ENCODE measurements at regions not wholly inside any gene's neighbourhood (a gene's known extent, or its start where the extent isn't known, plus 50 kb on each side); places are given as distances from the start of the nearest gene placed in this dataset.
A peak's percentile ranks its signal among the peaks of the same experiment; 100 is the strongest.

DNA sequence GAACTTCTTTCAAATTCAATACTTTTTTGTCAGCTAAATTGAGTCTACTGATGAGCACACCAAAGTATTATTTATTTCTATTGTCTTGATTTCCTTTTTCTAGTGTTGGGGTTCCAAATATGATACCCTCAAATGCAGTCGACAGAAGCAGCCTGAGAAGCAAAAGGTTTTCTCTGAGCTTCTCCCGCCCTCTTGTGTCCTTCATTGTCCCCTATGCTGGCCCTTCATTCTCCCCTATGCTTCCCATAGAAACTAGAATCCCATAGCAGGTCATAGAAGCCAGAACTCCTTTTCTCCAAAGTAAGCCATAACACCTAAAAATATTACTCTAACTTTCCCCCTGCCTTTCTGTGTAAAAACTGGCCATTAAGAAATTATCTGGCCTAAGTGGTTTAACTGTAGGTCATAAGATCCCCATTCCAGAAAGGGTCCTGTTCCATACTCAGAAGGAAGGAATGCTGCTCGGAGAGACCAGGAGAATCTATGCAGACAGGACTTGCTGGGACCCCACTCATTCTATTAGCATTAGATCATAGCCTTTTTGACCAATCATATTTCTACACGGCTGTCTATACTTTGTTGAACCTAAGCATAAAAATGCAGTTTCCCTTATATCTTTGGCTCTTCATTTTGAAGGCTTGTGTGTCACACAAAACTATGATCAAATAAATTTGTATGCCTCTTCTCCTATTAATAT lies 764.6 kb upstream of the PKDCC start:
- Mint-ChIP-seq H3K4me3 (ENCODE audit: unreplicated experiment) (peak overlapping the region; percentile 17), H3K9me3 (ENCODE audit: unreplicated experiment) (peaks cover 3% of the 10 kb centered on the region), H3K27ac (ENCODE audit: unreplicated experiment) (peak overlapping the region; percentile 98), H3K4me1 (ENCODE audit: low read depth, unreplicated experiment) (peaks cover 19% of the 10 kb centered on the region), H3K27me3 (ENCODE audit: low read depth, unreplicated experiment) (no peaks in the 10 kb centered on the region), H3K36me3 (ENCODE audit: low read depth, unreplicated experiment) (no peaks in the 10 kb centered on the region)
- TF ChIP-seq EZH2 (IDR thresholded peaks at IDR 0.05; ENCODE audit: insufficient read depth, low read length) = no peak
- TF ChIP-seq, protein P1, sequence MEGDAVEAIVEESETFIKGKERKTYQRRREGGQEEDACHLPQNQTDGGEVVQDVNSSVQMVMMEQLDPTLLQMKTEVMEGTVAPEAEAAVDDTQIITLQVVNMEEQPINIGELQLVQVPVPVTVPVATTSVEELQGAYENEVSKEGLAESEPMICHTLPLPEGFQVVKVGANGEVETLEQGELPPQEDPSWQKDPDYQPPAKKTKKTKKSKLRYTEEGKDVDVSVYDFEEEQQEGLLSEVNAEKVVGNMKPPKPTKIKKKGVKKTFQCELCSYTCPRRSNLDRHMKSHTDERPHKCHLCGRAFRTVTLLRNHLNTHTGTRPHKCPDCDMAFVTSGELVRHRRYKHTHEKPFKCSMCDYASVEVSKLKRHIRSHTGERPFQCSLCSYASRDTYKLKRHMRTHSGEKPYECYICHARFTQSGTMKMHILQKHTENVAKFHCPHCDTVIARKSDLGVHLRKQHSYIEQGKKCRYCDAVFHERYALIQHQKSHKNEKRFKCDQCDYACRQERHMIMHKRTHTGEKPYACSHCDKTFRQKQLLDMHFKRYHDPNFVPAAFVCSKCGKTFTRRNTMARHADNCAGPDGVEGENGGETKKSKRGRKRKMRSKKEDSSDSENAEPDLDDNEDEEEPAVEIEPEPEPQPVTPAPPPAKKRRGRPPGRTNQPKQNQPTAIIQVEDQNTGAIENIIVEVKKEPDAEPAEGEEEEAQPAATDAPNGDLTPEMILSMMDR (IDR thresholded peaks at IDR 0.05; ENCODE audit: insufficient read depth, low read depth, low read length) = no peak
- no peak for FAIRE-seq
- Histone ChIP-seq H4K20me1 (ENCODE audit: insufficient read depth, low read length) (no peaks in the 10 kb centered on the region), H3K9me3 (ENCODE audit: insufficient read depth, low read depth, low read length) (no peaks in the 10 kb centered on the region), H3K4me2 (ENCODE audit: low read length) (peak overlapping the region; percentile 15), H3K4me3 (ENCODE audit: insufficient read depth, low read depth, low read length) (no peak overlapping the region), H3K4me1 (ENCODE audit: insufficient read depth, low read length) (no peaks in the 10 kb centered on the region), H2AFZ (ENCODE audit: low read depth, low read length) (peak overlapping the region; percentile 35), H3K9ac (ENCODE audit: low read length) (peak overlapping the region; percentile 51), H3K27ac (ENCODE audit: low read depth, low read length) (peak overlapping the region; percentile 52), H3K27me3 (ENCODE audit: insufficient read depth, low read length) (no peaks in the 10 kb centered on the region), H3K79me2 (ENCODE audit: insufficient read depth, low read length) (no peaks in the 10 kb centered on the region), H3K36me3 (ENCODE audit: insufficient read depth, low read length) (no peaks in the 10 kb centered on the region)
- DNase-seq (ENCODE audit: low read depth) = peak; percentile 34

DNA sequence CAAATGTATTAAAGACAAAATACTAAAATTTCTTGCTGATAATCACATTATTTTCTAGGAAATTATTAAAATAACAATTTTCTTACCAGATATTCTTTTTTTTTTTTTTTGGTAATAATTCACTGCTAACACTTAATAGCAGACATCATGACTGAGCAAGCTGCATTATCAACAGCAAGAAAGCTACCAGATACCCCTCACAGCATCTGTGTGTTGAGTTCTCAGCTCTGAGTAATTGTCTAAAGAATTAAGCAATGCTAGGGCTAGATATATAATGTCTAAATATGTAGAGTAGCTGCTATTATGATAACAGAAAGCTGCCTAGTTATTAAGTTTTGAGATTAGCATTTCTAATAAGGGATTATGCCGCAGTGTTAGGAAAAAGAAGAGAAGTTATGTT lies 754.3 kb upstream of the PKDCC start:
- no peak overlapping the region for H3K4me2 ChIP-seq (ENCODE audit: low read length)
- no peak for DNase-seq (ENCODE audit: low read depth)
- Mint-ChIP-seq H3K9me3 (ENCODE audit: unreplicated experiment) (peaks cover 3% of the 10 kb centered on the region), H3K4me3 (ENCODE audit: unreplicated experiment) (no peak overlapping the region), H3K27ac (ENCODE audit: unreplicated experiment) (no peak overlapping the region), H3K4me1 (ENCODE audit: low read depth, unreplicated experiment) (no peaks in the 10 kb centered on the region), H3K36me3 (ENCODE audit: low read depth, unreplicated experiment) (no peaks in the 10 kb centered on the region), H3K27me3 (ENCODE audit: low read depth, unreplicated experiment) (no peaks in the 10 kb centered on the region)
- no peaks in the 10 kb centered on the region for H3K4me1 ChIP-seq (ENCODE audit: insufficient read depth, low read length)
- FAIRE-seq = no peak
- no peak overlapping the region for H2AFZ ChIP-seq (ENCODE audit: low read depth, low read length)
- H3K9me3 ChIP-seq (ENCODE audit: insufficient read depth, low read depth, low read length) = no peaks in the 10 kb centered on the region
- no peaks in the 10 kb centered on the region for H3K36me3 ChIP-seq (ENCODE audit: insufficient read depth, low read length)
- H4K20me1 ChIP-seq (ENCODE audit: insufficient read depth, low read length) = no peaks in the 10 kb centered on the region
- H3K27ac ChIP-seq (ENCODE audit: low read depth, low read length) = no peak overlapping the region
- H3K9ac ChIP-seq (ENCODE audit: low read length) = no peak overlapping the region
- no peak for TF ChIP-seq EZH2 (IDR thresholded peaks at IDR 0.05; ENCODE audit: insufficient read depth, low read length)
- TF ChIP-seq, protein P1 (IDR thresholded peaks at IDR 0.05; ENCODE audit: insufficient read depth, low read depth, low read length) = no peak
- no peaks in the 10 kb centered on the region for H3K79me2 ChIP-seq (ENCODE audit: insufficient read depth, low read length)
- H3K4me3 ChIP-seq (ENCODE audit: insufficient read depth, low read depth, low read length) = no peak overlapping the region
- H3K27me3 ChIP-seq (ENCODE audit: insufficient read depth, low read length) = no peaks in the 10 kb centered on the region

DNA sequence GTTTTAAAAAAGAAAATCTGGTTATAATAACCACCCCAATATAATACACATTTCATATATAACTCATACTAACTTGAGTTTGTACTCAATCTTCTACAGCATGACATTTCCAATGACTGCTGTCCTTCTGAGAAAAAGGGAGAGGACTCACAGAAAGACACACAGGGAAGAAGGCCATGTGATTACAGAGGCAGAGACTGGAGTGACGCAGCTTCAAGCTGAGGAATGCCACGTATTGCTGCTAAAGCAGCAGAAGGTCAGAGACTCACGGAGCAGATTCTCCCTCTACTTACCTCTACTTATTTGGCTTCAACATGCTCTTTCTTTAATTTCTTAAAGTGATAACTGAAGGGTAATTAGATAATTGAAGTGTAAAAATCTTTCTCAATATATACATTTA lies 753.5 kb upstream of the PKDCC start:
- Histone ChIP-seq H4K20me1 (ENCODE audit: insufficient read depth, low read length) (no peaks in the 10 kb centered on the region), H3K4me3 (ENCODE audit: insufficient read depth, low read depth, low read length) (no peak overlapping the region), H3K79me2 (ENCODE audit: insufficient read depth, low read length) (no peaks in the 10 kb centered on the region), H3K9ac (ENCODE audit: low read length) (no peak overlapping the region), H3K27me3 (ENCODE audit: insufficient read depth, low read length) (no peaks in the 10 kb centered on the region), H3K27ac (ENCODE audit: low read depth, low read length) (no peak overlapping the region), H2AFZ (ENCODE audit: low read depth, low read length) (no peak overlapping the region), H3K9me3 (ENCODE audit: insufficient read depth, low read depth, low read length) (no peaks in the 10 kb centered on the region), H3K36me3 (ENCODE audit: insufficient read depth, low read length) (no peaks in the 10 kb centered on the region), H3K4me2 (ENCODE audit: low read length) (no peak overlapping the region), H3K4me1 (ENCODE audit: insufficient read depth, low read length) (no peaks in the 10 kb centered on the region)
- no peak for TF ChIP-seq EZH2 (IDR thresholded peaks at IDR 0.05; ENCODE audit: insufficient read depth, low read length)
- TF ChIP-seq, protein P1 (IDR thresholded peaks at IDR 0.05; ENCODE audit: insufficient read depth, low read depth, low read length) = no peak
- peak overlapping the region; percentile 12 for H3K27ac Mint-ChIP-seq (ENCODE audit: unreplicated experiment)
- H3K4me1 Mint-ChIP-seq (ENCODE audit: low read depth, unreplicated experiment) = no peaks in the 10 kb centered on the region
- DNase-seq (ENCODE audit: low read depth) = no peak
- no peak overlapping the region for H3K4me3 Mint-ChIP-seq (ENCODE audit: unreplicated experiment)
- H3K36me3 Mint-ChIP-seq (ENCODE audit: low read depth, unreplicated experiment) = no peaks in the 10 kb centered on the region
- FAIRE-seq = no peak
- H3K27me3 Mint-ChIP-seq (ENCODE audit: low read depth, unreplicated experiment) = no peaks in the 10 kb centered on the region
- H3K9me3 Mint-ChIP-seq (ENCODE audit: unreplicated experiment) = peaks cover 3% of the 10 kb centered on the region

All from astrocyte (in vitro differentiated cells and primary cell).